Tibial artery (tissue), 4 donors: ENCODE measurements at regions not wholly inside any gene's neighbourhood (a gene's known extent, or its start where the extent isn't known, plus 50 kb on each side); places are given as distances from the start of the nearest gene placed in this dataset.

Experiments used
- DNase-seq, 2 donors: peaks; one replicate each; pipeline ENCODE4 v3.0.0-alpha.2; 2019
- H3K27ac ChIP-seq, 2 donors: fragments of 200-600 bp; sonication (generic) in 1 of 2; 1 replicate in 1 of 2; 2 replicates in 1 of 2; pipeline ENCODE4 v1.5.1; 2018 to 2019; ENCODE audit warnings: mild to moderate bottlenecking in 1 of 2
- H3K27me3 ChIP-seq, 2 donors: fragments of 200-600 bp; sonication (generic) in 1 of 2; one replicate each; pipeline versions ENCODE4 v1.5.1 to v1.6.0; 2016 to 2019
- H3K36me3 ChIP-seq, 3 donors: fragments of 200-600 bp; sonication (generic) in 2 of 3; one replicate each; pipeline ENCODE4 v1.5.1; 2016 to 2019; ENCODE audit warnings: mild to moderate bottlenecking in 2 of 3
- H3K4me1 ChIP-seq, 4 donors: fragments of 200-600 bp; sonication (generic) in 2 of 4; 1 replicate in 3 of 4; 2 replicates in 1 of 4; pipeline ENCODE4 v1.5.1; 2016 to 2019
- H3K4me3 ChIP-seq, 2 donors: fragments of 200-600 bp; sonication (generic) in 1 of 2; 1 replicate in 1 of 2; 2 replicates in 1 of 2; pipeline ENCODE4 v1.5.1; 2018 to 2019; ENCODE audit warnings: mild to moderate bottlenecking in 2 of 2
- H3K9me3 ChIP-seq, 3 donors: fragments of 200-600 bp; sonication (generic) in 1 of 3; one replicate each; pipeline ENCODE4 v1.5.1; 2016 to 2019
- CTCF ChIP-seq, 2 experiments: fragments of 200-600 bp in 1 of 2; fragments of 450-650 bp in 1 of 2; IDR thresholded peaks; one replicate each; pipeline ENCODE4 v1.5.1; 2017 to 2019; ENCODE audit warnings: antibody characterized with exemption in 2 of 2, mild to moderate bottlenecking in 1 of 2, moderate library complexity in 1 of 2
- intact Hi-C: fragments of 100-400 bp; cut with DNase I; formaldehyde crosslinking; loops from one replicate; pipeline ENCODE4 v1.15.0; 2023; ENCODE audit warnings: low total_unique reads

- Histone ChIP-seq H3K36me3 (no peaks in the 10 kb centered on the region), H3K27me3 (peaks cover 0 to 46% of the 10 kb centered on the region in 2 donors), H3K4me1 (no peaks in the 10 kb centered on the region), H3K27ac (no peak overlapping the region), H3K9me3 (no peaks in the 10 kb centered on the region), H3K4me3 (no peak overlapping the region)
- intact Hi-C loops = no loop called here
- DNase-seq = no peak
- no peak for TF ChIP-seq CTCF (IDR thresholded peaks at IDR 0.05)
These were observed 305.0 kb downstream of the ZNF536 start for GRCh38 chr19:30676990-30677679.

GRCh38 chr19:30675086-30675485 lies 302.9 kb downstream of the ZNF536 start:
- Histone ChIP-seq H3K4me3 (no peak overlapping the region), H3K36me3 (no peaks in the 10 kb centered on the region), H3K4me1 (no peaks in the 10 kb centered on the region), H3K27ac (no peak overlapping the region), H3K9me3 (no peaks in the 10 kb centered on the region), H3K27me3 (peaks cover 0 to 45% of the 10 kb centered on the region in 2 donors)
- DNase-seq = no peak
- intact Hi-C loops = no loop called here
- no peak for TF ChIP-seq CTCF (IDR thresholded peaks at IDR 0.05)

- H3K27ac ChIP-seq = no peak overlapping the region
- H3K36me3 ChIP-seq = no peaks in the 10 kb centered on the region
- no peak for DNase-seq
- peaks cover 0 to under 1% (median 0%) of the 10 kb centered on the region in 4 donors for H3K4me1 ChIP-seq
- H3K4me3 ChIP-seq = no peak overlapping the region
- no peak for TF ChIP-seq CTCF (IDR thresholded peaks at IDR 0.05)
- H3K27me3 ChIP-seq = peaks cover 0 to 46% of the 10 kb centered on the region in 2 donors
- intact Hi-C loops = no loop called here
- no peaks in the 10 kb centered on the region for H3K9me3 ChIP-seq
These were observed 302.5 kb downstream of the ZNF536 start for GRCh38 chr19:30674656-30675055.

GRCh38 chr19:30673336-30673735 lies 301.2 kb downstream of the ZNF536 start:
- Histone ChIP-seq H3K4me3 (no peak overlapping the region), H3K4me1 (peaks cover 0 to 7% (median 0%) of the 10 kb centered on the region in 4 donors), H3K36me3 (no peaks in the 10 kb centered on the region), H3K9me3 (no peaks in the 10 kb centered on the region), H3K27me3 (peaks cover 0 to 52% of the 10 kb centered on the region in 2 donors), H3K27ac (no peak overlapping the region)
- intact Hi-C loops = no loop called here
- DNase-seq = no peak
- no peak for TF ChIP-seq CTCF (IDR thresholded peaks at IDR 0.05)

- intact Hi-C loops = no loop called here
- no peak overlapping the region for H3K4me3 ChIP-seq
- no peaks in the 10 kb centered on the region for H3K36me3 ChIP-seq
- DNase-seq = no peak
- peaks cover 0 to 7% (median 0%) of the 10 kb centered on the region in 4 donors for H3K4me1 ChIP-seq
- no peak overlapping the region for H3K27ac ChIP-seq
- no peaks in the 10 kb centered on the region for H3K9me3 ChIP-seq
- peaks cover 0 to 50% of the 10 kb centered on the region in 2 donors for H3K27me3 ChIP-seq
- TF ChIP-seq CTCF (IDR thresholded peaks at IDR 0.05) = no peak
These were observed 300.7 kb downstream of the ZNF536 start for GRCh38 chr19:30672926-30673325.
